ENCODE measurements at regions not wholly inside any gene's neighbourhood (a gene's known extent, or its start where the extent isn't known, plus 50 kb on each side); places are given as distances from the start of the nearest gene placed in this dataset.
"Not testable (repeated sequence)": the region's sequence is repeated elsewhere in the genome, so short reads cannot be mapped to it uniquely, and the experiment has no call there.

GRCh38 chr2:236415684-236416444 is 151.7 kb upstream of the ASB18 start:
- no peak for DNase-seq

GRCh38 chr2:236417150-236417549 is 152.5 kb upstream of the ACKR3 start:
- no peak for DNase-seq

DNA sequence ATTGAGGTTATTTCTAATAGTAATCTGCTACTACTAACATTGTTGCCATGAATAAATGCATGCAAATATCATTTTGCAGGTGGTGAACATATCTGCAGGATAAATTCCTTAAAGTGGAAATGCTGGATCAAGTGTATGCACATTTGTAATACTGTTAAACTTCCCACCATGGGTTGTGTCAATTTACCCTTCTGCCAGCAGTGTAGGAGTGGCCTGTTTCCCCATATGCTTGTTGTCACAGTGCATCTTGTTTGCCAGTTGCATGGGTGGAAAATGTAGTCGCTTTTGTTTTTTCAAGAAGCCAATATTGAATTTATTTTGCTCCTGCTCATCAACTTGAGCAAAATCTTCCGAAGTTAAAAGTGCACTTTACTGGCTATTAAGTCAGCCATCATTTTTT is 139.0 kb upstream of the ACKR3 start:
- no peak for DNase-seq

- DNase-seq: no peak
Observed at GRCh38 chr2:236434593-236434992, 135.0 kb upstream of the ACKR3 start.

DNA sequence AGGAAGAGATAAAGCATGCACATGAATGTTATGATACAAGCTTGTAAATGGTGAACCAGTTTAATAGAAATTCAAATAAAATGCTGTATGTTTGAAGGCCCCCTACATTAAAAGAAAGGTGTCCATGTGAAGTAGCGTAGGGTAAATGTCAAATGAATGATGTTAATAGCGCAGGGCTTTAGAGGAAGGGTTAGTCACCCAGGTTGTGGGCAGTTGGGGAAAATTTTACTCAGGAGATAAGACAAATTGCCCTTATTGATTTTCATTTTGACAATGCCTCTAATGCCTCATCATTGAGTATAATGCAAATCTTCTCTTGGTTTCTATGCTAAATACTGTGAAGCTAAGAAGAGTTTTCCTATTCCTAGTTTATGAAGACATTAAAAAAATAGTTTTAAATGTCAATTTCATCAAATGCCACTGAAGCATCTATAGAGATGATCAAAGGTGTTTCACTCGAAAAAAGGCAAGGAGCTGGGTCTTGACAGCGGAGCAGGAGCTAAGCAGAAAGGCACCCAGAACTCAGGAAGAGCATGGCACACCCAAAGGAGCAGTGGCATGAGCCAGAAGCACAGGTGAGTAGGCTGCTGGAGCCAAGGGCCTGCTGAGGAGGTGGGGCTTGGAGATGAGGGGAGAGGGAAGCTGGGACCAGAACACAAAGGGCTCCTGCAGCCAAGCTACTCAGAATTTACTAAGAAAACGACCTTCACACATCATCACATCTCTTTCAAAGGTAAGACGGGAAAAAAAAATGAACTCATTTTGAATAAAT is 129.3 kb upstream of the ACKR3 start:
- no peak for DNase-seq

- DNase-seq: no peak
Observed at GRCh38 chr2:236444187-236444586, 125.4 kb upstream of the ACKR3 start.

- no peak for DNase-seq
Observed at GRCh38 chr2:236445678-236446077, 123.9 kb upstream of the ACKR3 start.

DNA sequence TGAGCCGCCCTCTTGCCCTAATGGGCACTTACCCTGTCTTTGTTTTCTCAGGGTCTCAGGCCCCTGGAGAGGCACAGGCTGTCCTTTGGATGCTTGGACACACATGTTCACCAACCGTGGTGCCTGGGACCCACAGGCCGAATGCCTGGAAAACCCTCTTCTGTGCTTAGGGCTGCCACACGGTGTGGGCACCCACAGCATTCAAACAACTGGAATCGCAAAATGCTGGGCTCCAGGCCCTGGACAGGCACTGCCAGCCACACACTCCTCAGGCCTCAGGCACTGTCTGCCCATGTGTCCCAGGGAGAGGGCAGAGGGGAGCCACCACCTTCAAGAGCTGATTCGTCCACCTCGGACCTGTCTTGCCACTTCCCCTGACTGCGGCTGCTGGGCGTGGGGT is 123.1 kb upstream of the ACKR3 start:
- DNase-seq: no peak

GRCh38 chr2:236449167-236449761 is 120.4 kb upstream of the ACKR3 start:
- no peak for DNase-seq

DNA sequence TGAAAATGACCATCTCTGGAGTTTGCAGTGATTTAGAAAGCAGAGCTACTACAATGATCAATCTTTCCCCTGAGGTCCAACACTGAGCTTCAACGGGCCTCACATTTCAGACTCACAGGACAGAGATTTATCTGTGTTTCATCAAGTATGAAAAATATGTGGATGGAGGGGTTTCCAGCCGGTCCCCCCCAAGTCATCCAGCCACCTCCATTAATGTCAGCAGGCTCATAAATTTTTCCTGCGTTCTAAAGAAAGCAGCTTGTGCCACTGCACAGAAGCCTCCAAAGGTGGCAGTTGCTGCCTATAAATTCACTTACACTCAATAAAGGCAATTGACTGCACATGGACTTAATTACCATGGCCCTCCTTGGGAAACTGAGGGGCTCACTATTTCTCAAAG is 117.4 kb upstream of the ACKR3 start:
- DNase-seq: no peak

GRCh38 chr2:236454076-236454475 is 115.5 kb upstream of the ACKR3 start:
- DNase-seq: no peak

- no peak for DNase-seq
Observed at GRCh38 chr2:236459393-236459792, 110.2 kb upstream of the ACKR3 start.

- no peak for DNase-seq
Observed at GRCh38 chr2:236464140-236464539, 105.5 kb upstream of the ACKR3 start.

DNA sequence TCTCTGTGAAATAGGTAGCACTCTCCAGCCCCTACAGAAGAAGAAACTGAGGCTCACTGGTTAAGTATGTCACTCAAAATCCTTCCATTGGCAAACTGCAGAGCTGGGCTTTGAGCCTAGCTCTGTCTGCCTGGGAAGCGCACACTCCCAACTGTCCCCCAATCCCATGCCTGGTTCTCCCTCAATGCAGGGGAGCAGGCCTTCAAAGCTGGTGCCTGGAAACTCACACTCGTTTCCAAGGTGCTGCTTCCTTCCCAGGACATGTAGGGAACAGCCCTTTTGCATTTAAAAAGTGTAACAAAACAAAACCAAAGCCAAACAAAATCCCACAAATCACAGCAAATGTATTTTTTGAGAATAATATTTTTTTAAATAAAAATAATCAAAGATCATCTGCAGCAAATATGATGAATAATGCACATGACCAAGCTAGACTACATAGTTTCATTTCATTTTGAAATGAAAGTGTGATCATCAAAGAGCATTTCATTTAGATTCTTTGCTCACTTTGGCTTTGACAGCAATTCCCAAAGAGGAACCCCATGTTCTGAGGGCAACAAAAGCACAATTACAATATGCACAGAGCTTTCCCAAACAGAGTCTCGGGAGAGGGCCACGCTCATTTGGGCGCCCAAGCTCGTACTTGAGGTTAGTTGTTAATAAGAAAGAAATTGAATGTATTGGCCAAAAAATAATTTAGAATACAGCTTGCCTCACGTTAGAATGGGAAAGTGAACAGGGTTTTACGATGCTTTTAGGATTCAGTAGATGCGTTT is 96.7 kb upstream of the ACKR3 start:
- DNase-seq: no peak

- no peak for DNase-seq
Observed at GRCh38 chr2:236473691-236474090, 95.9 kb upstream of the ACKR3 start.

GRCh38 chr2:236479814-236480213 is 89.8 kb upstream of the ACKR3 start:
- no peak for DNase-seq

DNA sequence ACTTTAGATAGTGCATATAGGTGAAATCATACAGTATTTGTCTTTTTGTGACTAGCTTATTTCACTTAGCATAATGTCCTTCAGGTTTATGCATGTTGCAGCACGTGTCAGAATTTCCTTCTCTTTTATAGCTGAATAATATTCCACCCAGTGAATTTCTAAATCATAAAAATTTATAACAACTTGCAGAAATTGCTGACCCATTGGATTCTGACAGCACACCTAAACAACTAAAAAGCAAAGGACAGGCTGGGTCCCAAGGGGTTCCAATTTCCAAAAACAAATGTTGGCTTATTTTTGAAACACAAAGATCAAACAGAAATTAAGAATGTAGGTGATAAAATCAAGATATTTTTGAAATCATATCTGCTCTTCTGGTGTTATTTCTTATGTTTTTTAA is 86.5 kb upstream of the ACKR3 start:
- DNase-seq: no peak

- DNase-seq: no peak
Observed at GRCh38 chr2:236485519-236485918, 84.1 kb upstream of the ACKR3 start.

DNA sequence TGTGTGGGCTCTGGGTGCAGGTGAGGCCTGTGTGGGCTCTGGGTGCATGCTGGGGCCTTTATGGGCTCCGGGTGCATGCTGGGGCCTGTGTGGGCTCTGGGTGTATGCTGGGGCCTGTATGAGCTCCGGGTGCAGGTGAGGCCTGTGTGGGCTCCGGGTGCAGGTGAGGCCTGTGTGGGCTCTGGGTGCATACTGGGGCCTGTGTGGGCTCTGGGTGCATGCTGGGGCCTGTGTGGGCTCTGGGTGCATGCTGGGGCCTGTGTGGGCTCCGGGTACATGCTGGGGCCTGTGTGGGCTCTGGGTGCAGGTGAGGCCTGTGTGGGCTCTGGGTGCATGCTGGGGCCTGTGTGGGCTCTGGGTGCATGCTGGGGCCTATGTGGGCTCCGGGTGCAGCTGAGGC is 80.5 kb upstream of the ACKR3 start:
- DNase-seq: not testable (repeated sequence)

- no peak for DNase-seq
Observed at GRCh38 chr2:236489895-236490404, 79.7 kb upstream of the ACKR3 start.

GRCh38 chr2:236496340-236496739 is 73.3 kb upstream of the ACKR3 start:
- no peak for DNase-seq

DNA sequence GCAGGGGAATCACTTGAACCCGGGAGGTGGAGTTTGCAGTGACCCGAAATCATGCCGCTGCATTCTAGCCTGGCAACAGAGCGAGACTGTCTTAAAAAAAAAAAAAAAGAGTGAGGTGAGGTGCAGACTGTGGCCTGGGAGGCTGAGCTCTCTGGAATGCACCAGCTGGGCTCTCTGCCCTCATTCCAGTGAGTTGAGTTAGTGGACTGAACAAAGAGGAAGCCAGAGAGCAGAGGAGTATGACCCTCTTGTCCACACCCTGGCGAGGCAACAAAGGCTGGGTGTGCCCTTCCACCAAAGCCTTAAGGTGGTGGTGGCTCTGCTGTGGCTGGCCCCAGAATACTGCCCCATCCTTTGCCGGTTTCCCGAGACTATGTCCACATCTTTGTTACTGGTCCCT is 71.3 kb upstream of the ACKR3 start:
- DNase-seq: no peak
